Neural cell (in vitro differentiated cells): ENCODE measurements at regions not wholly inside any gene's neighbourhood (a gene's known extent, or its start where the extent isn't known, plus 50 kb on each side); places are given as distances from the start of the nearest gene placed in this dataset.

Source experiments
- small RNA-seq, 3 experiments: library from RNA; depleted of rRNA; stranded (forward); fragments of <200 nt; gene quantifications; one replicate each; pipeline ENCODE3, GENCODE V24; 2012

Small RNAs in the stretch of these regions (small RNA-seq; reads per million reads assigned to genes)
- gene AC090049.2 (0 reads per million in 3 experiments), gene RF02110 (0 reads per million in 3 experiments)
